GM23338 (cell line): ENCODE measurements at regions not wholly inside any gene's neighbourhood (a gene's known extent, or its start where the extent isn't known, plus 50 kb on each side); places are given as distances from the start of the nearest gene placed in this dataset.

Experiments used
- CREB1 ChIP-seq: fragments of 250-450 bp; sonication (Bioruptor Pico); IDR thresholded peaks from 2 replicates; pipeline ENCODE4 v1.5.0; 2020; ENCODE audit warnings: low read depth, mild to moderate bottlenecking, moderate library complexity
- EZH2 ChIP-seq: fragments of 200-600 bp; sonication (generic); IDR thresholded peaks from one replicate; pipeline ENCODE4 v1.8.0; 2017; ENCODE audit warnings: antibody characterized with exemption, mild to moderate bottlenecking, low read depth; ENCODE audit not compliant: unreplicated experiment
- EZH2phosphoT487 ChIP-seq: fragments of 200-600 bp; sonication (generic); IDR thresholded peaks from one replicate; pipeline ENCODE4 v1.8.1; 2018; ENCODE audit warnings: antibody characterized with exemption; ENCODE audit not compliant: unreplicated experiment
- POLR2AphosphoS5 ChIP-seq: IDR thresholded peaks from 2 replicates; pipeline ENCODE4 v1.6.1; 2016; ENCODE audit warnings: antibody characterized with exemption, low read depth
- ZNF331 ChIP-seq: fragments of 250-450 bp; sonication (Bioruptor Pico); IDR thresholded peaks from 2 replicates; pipeline ENCODE4 v1.5.0; 2020; ENCODE audit warnings: low read depth, mild to moderate bottlenecking, moderate library complexity
- TF ChIP-seq, protein P1 (sequence below), 2 experiments: fragments of 200-600 bp in 1 of 2; sonication (generic) in 1 of 2; conservative IDR thresholded peaks; 2 replicates each; pipeline versions ENCODE4 v1.5.1 to v1.6.1; 2016 to 2017; ENCODE audit warnings: antibody characterized with exemption in 2 of 2, low read depth in 2 of 2, mild to moderate bottlenecking in 2 of 2, moderate library complexity in 1 of 2
- TF ChIP-seq, protein P2 (sequence below): IDR thresholded peaks from one replicate; pipeline ENCODE4 v1.6.1; 2018; ENCODE audit warnings: antibody characterized with exemption; ENCODE audit not compliant: unreplicated experiment

DNA sequence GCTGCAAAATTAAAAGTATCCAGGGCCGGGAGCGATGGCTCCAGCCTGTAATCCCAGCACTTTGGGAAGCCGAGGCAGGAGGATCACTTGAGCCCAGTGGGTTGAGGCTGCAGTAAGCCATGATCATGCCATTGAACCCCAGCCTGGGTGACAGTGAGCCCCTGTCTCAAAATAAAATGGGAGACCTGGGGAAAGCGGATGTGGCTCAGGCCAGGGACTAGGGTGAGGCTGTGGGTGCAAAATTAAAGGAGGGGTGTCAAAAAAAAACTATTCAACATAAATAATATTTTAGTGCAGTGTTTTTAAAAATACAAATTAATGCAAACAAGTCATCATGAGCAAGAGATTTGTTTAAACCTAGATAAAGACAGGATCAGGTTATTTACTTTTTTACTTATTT is 100.1 kb upstream of the SLC45A1 start:
- TF ChIP-seq, protein P1, sequence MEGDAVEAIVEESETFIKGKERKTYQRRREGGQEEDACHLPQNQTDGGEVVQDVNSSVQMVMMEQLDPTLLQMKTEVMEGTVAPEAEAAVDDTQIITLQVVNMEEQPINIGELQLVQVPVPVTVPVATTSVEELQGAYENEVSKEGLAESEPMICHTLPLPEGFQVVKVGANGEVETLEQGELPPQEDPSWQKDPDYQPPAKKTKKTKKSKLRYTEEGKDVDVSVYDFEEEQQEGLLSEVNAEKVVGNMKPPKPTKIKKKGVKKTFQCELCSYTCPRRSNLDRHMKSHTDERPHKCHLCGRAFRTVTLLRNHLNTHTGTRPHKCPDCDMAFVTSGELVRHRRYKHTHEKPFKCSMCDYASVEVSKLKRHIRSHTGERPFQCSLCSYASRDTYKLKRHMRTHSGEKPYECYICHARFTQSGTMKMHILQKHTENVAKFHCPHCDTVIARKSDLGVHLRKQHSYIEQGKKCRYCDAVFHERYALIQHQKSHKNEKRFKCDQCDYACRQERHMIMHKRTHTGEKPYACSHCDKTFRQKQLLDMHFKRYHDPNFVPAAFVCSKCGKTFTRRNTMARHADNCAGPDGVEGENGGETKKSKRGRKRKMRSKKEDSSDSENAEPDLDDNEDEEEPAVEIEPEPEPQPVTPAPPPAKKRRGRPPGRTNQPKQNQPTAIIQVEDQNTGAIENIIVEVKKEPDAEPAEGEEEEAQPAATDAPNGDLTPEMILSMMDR (conservative IDR thresholded peaks at IDR 0.05; ENCODE audit: low read depth in 2 of 2): no peak
- TF ChIP-seq EZH2 (no peak), POLR2AphosphoS5 (no peak), ZNF331 (CRISPR knock-in tag) (no peak), EZH2phosphoT487 (no peak), CREB1 (CRISPR knock-in tag) (no peak)
- TF ChIP-seq, protein P2, sequence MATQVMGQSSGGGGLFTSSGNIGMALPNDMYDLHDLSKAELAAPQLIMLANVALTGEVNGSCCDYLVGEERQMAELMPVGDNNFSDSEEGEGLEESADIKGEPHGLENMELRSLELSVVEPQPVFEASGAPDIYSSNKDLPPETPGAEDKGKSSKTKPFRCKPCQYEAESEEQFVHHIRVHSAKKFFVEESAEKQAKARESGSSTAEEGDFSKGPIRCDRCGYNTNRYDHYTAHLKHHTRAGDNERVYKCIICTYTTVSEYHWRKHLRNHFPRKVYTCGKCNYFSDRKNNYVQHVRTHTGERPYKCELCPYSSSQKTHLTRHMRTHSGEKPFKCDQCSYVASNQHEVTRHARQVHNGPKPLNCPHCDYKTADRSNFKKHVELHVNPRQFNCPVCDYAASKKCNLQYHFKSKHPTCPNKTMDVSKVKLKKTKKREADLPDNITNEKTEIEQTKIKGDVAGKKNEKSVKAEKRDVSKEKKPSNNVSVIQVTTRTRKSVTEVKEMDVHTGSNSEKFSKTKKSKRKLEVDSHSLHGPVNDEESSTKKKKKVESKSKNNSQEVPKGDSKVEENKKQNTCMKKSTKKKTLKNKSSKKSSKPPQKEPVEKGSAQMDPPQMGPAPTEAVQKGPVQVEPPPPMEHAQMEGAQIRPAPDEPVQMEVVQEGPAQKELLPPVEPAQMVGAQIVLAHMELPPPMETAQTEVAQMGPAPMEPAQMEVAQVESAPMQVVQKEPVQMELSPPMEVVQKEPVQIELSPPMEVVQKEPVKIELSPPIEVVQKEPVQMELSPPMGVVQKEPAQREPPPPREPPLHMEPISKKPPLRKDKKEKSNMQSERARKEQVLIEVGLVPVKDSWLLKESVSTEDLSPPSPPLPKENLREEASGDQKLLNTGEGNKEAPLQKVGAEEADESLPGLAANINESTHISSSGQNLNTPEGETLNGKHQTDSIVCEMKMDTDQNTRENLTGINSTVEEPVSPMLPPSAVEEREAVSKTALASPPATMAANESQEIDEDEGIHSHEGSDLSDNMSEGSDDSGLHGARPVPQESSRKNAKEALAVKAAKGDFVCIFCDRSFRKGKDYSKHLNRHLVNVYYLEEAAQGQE: no peak
